ENCODE measurements at regions not wholly inside any gene's neighbourhood (a gene's known extent, or its start where the extent isn't known, plus 50 kb on each side); places are given as distances from the start of the nearest gene placed in this dataset.

GRCh38 chr6:145147559-145147958, 587.8 kb downstream of the EPM2A start:
- TF ChIP-seq EZH2 (IDR thresholded peaks at IDR 0.05) (no peak), POLR2AphosphoS5 (IDR thresholded peaks at IDR 0.05; ENCODE audit: borderline replicate concordance, low read depth, low read length) (no peak)

Data from SK-N-MC (cell line).